ENCODE measurements at regions not wholly inside any gene's neighbourhood (a gene's known extent, or its start where the extent isn't known, plus 50 kb on each side); places are given as distances from the start of the nearest gene placed in this dataset.

GRCh38 chr12:46702581-46703344 lies 123.0 kb downstream of the SLC38A4 start (continued):
- TF ChIP-seq, protein P1, sequence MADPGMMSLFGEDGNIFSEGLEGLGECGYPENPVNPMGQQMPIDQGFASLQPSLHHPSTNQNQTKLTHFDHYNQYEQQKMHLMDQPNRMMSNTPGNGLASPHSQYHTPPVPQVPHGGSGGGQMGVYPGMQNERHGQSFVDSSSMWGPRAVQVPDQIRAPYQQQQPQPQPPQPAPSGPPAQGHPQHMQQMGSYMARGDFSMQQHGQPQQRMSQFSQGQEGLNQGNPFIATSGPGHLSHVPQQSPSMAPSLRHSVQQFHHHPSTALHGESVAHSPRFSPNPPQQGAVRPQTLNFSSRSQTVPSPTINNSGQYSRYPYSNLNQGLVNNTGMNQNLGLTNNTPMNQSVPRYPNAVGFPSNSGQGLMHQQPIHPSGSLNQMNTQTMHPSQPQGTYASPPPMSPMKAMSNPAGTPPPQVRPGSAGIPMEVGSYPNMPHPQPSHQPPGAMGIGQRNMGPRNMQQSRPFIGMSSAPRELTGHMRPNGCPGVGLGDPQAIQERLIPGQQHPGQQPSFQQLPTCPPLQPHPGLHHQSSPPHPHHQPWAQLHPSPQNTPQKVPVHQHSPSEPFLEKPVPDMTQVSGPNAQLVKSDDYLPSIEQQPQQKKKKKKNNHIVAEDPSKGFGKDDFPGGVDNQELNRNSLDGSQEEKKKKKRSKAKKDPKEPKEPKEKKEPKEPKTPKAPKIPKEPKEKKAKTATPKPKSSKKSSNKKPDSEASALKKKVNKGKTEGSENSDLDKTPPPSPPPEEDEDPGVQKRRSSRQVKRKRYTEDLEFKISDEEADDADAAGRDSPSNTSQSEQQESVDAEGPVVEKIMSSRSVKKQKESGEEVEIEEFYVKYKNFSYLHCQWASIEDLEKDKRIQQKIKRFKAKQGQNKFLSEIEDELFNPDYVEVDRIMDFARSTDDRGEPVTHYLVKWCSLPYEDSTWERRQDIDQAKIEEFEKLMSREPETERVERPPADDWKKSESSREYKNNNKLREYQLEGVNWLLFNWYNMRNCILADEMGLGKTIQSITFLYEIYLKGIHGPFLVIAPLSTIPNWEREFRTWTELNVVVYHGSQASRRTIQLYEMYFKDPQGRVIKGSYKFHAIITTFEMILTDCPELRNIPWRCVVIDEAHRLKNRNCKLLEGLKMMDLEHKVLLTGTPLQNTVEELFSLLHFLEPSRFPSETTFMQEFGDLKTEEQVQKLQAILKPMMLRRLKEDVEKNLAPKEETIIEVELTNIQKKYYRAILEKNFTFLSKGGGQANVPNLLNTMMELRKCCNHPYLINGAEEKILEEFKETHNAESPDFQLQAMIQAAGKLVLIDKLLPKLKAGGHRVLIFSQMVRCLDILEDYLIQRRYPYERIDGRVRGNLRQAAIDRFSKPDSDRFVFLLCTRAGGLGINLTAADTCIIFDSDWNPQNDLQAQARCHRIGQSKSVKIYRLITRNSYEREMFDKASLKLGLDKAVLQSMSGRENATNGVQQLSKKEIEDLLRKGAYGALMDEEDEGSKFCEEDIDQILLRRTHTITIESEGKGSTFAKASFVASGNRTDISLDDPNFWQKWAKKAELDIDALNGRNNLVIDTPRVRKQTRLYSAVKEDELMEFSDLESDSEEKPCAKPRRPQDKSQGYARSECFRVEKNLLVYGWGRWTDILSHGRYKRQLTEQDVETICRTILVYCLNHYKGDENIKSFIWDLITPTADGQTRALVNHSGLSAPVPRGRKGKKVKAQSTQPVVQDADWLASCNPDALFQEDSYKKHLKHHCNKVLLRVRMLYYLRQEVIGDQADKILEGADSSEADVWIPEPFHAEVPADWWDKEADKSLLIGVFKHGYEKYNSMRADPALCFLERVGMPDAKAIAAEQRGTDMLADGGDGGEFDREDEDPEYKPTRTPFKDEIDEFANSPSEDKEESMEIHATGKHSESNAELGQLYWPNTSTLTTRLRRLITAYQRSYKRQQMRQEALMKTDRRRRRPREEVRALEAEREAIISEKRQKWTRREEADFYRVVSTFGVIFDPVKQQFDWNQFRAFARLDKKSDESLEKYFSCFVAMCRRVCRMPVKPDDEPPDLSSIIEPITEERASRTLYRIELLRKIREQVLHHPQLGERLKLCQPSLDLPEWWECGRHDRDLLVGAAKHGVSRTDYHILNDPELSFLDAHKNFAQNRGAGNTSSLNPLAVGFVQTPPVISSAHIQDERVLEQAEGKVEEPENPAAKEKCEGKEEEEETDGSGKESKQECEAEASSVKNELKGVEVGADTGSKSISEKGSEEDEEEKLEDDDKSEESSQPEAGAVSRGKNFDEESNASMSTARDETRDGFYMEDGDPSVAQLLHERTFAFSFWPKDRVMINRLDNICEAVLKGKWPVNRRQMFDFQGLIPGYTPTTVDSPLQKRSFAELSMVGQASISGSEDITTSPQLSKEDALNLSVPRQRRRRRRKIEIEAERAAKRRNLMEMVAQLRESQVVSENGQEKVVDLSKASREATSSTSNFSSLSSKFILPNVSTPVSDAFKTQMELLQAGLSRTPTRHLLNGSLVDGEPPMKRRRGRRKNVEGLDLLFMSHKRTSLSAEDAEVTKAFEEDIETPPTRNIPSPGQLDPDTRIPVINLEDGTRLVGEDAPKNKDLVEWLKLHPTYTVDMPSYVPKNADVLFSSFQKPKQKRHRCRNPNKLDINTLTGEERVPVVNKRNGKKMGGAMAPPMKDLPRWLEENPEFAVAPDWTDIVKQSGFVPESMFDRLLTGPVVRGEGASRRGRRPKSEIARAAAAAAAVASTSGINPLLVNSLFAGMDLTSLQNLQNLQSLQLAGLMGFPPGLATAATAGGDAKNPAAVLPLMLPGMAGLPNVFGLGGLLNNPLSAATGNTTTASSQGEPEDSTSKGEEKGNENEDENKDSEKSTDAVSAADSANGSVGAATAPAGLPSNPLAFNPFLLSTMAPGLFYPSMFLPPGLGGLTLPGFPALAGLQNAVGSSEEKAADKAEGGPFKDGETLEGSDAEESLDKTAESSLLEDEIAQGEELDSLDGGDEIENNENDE (IDR thresholded peaks at IDR 0.05; ENCODE audit: insufficient replicate concordance, low read length), result no peak
- TF ChIP-seq, protein P2, sequence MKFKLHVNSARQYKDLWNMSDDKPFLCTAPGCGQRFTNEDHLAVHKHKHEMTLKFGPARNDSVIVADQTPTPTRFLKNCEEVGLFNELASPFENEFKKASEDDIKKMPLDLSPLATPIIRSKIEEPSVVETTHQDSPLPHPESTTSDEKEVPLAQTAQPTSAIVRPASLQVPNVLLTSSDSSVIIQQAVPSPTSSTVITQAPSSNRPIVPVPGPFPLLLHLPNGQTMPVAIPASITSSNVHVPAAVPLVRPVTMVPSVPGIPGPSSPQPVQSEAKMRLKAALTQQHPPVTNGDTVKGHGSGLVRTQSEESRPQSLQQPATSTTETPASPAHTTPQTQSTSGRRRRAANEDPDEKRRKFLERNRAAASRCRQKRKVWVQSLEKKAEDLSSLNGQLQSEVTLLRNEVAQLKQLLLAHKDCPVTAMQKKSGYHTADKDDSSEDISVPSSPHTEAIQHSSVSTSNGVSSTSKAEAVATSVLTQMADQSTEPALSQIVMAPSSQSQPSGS (IDR thresholded peaks at IDR 0.05; ENCODE audit: low read length), result no peak
